HK-2 (cell line): ENCODE measurements at regions not wholly inside any gene's neighbourhood (a gene's known extent, or its start where the extent isn't known, plus 50 kb on each side); places are given as distances from the start of the nearest gene placed in this dataset.
"Not testable (repeated sequence)": the region's sequence is repeated elsewhere in the genome, so short reads cannot be mapped to it uniquely, and the experiment has no call there.

Experiments used
- DNase-seq: peaks from one replicate; pipeline ENCODE4 v3.0.0-alpha.2; 2018; ENCODE audit not compliant: unreplicated experiment

GRCh38 chr9:7542693-7543092, 256.9 kb downstream of the DMAC1 start:
- DNase-seq, result no peak

DNA sequence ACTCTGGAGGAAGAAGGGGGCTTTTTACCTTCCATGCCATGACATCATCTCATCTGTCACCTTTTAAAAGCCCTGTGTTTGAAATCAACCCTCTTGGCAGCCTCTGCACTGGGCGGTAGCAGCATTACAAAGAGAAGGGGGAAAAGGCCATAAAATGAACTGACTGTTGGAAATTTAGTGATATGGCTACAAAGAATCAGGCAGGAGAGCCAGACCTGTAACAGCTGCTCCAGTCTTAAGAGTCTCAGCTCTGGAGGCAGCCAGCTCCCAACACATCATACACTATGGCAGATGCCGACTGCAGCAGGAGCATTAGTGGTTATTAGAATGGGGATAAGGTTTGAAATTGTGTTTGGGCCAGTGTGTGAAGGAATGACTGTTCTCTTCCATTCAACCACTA, 257.5 kb downstream of the DMAC1 start:
- no peak for DNase-seq

- peak; percentile 1 for DNase-seq
Measured at GRCh38 chr9:7536310-7536939, 263.2 kb downstream of the DMAC1 start.

GRCh38 chr9:7534211-7534935, 265.2 kb downstream of the DMAC1 start:
- DNase-seq, result no peak

DNA sequence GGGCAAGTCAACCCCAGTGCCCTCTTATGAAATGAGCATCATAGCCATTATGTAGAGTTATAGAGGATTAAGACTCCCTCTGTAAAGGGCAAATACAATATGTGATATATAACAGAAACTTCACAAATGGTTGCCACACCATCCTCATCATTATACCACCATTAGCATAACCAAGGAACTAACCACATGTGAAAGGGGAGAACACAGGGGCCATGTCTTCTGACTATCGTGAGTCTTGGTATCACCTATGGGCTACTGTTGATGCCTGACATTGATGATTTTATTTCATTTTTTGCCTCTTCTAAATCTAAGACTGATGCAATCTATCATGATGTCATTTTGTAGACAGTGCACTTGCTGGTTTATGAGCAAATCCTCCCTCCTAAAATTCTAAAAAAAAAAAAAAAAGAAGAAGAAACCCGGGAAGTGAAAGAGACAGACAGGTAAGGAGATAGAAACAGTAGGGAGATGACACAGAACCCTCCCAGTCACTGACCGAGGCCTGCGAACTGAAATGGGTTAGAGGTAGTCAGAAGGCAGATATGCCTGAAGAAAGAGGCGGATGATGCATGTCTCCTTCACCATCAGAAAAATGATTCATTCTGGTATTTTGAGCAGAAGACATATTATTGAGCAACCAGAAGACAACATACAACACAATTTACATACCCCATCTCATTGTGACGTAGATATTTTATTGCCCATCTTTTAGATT, 266.0 kb downstream of the DMAC1 start:
- DNase-seq, result no peak

GRCh38 chr9:7523426-7524043, 276.0 kb downstream of the DMAC1 start:
- no peak for DNase-seq

- DNase-seq, result no peak
Measured at GRCh38 chr9:7520396-7520795, 279.2 kb downstream of the DMAC1 start.

- no peak for DNase-seq
Measured at GRCh38 chr9:7516376-7516775, 283.2 kb downstream of the DMAC1 start.

- DNase-seq, result no peak
Measured at GRCh38 chr9:7510199-7510598, 289.4 kb downstream of the DMAC1 start.

GRCh38 chr9:7509576-7510145, 289.9 kb downstream of the DMAC1 start:
- DNase-seq, result no peak

GRCh38 chr9:7508516-7508915, 291.1 kb downstream of the DMAC1 start:
- no peak for DNase-seq

- no peak for DNase-seq
Measured at GRCh38 chr9:7507566-7508270, 291.9 kb downstream of the DMAC1 start.

- DNase-seq, result no peak
Measured at GRCh38 chr9:7507026-7507425, 292.6 kb downstream of the DMAC1 start.

- DNase-seq, result no peak
Measured at GRCh38 chr9:7500521-7500920, 299.1 kb downstream of the DMAC1 start.

DNA sequence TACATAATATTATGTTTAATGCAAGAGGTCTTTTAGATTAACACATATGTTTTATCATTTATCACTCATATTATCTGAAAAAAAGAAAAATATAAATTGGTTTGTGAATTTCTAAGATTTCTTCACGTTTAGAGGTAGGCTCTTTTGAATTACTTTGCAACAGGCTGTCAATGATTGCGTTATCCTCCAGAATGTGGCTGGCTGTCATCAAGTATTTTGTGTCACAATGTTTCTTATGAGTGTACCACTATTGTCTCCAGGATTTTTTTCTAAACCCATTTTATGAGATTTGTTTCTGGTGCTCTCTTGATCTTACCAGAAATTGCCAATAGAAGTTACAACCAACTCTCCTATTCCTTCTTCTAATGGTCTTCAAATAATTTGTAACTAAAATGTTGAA, 307.9 kb downstream of the DMAC1 start:
- DNase-seq, result no peak

- no peak for DNase-seq
Measured at GRCh38 chr9:7490317-7491108, 309.1 kb downstream of the DMAC1 start.

GRCh38 chr9:7489036-7489435, 310.5 kb downstream of the DMAC1 start:
- DNase-seq, result no peak

GRCh38 chr9:7484014-7484413, 315.6 kb downstream of the DMAC1 start:
- not testable (repeated sequence) for DNase-seq

DNA sequence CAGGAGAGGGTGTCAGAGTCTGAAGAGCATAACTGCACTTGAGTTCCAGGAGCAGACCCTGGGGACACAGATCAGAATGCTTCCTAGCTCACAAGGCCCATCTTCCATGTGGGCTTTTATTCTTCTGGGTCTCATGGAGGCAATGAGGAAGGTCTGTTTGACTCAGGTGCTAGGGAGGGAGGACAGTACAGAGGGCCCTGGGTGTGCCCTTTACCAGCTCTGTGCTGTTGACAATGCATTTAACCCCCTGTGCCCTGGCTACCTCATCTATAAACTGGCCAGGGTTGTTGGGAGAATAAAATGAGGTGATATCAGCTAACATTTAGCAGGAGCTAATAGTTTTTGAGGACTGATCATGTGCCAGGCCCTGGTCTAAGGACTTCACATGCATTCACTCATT, 318.0 kb downstream of the DMAC1 start:
- DNase-seq, result no peak

DNA sequence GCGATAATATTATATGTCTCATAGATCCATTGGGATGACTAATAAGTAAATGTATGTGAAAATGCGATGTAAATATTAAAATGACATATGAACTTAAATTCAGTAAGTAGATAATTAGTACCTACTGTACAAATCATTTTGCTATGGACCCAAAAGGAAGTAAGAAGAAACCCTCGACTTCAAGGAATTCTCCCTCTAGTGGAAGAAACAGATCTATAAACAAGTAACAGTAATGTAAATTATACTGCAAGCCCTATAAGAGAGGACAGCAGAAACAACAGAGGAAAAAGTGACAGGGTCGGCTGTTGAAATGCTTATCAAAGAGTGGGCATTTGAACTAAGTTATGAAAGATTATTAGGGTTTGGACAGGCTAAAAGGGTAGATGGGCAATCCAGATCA, 320.3 kb downstream of the DMAC1 start:
- DNase-seq, result no peak

DNA sequence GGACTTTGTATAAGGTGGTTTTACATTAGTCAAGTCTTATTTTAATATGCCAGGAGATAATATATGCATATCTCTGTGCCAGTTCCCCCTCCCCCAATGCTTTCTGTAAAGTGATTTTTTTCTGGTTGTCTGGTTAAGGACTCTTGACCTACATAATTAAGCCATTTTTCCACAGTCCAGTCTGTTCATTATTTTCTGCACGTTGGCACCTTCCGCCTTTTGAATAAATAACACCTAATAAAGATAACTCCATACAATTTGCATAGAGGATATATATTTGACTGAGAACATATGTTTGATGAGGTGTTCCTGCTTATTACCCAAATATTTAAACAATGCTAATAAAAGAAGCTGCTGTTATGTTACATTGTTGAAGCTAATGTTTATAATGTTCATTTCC, 320.9 kb downstream of the DMAC1 start:
- DNase-seq, result no peak
